Subcutaneous abdominal adipose tissue (tissue), 5 donors: ENCODE measurements at regions not wholly inside any gene's neighbourhood (a gene's known extent, or its start where the extent isn't known, plus 50 kb on each side); places are given as distances from the start of the nearest gene placed in this dataset.
"Not testable (repeated sequence)": the region's sequence is repeated elsewhere in the genome, so short reads cannot be mapped to it uniquely, and the experiment has no call there.

Experiments
- H3K27ac ChIP-seq: one replicate; pipeline ENCODE4 v1.7.0; 2013; ENCODE audit warnings: low read depth, mild to moderate bottlenecking, inconsistent platforms, low read length, moderate library complexity
- H3K27me3 ChIP-seq, 5 donors: one replicate each; pipeline ENCODE4 v1.7.0; 2013; ENCODE audit warnings: low read length in 5 of 5, inconsistent platforms in 1 of 5; ENCODE audit not compliant: control insufficient read depth in 5 of 5, insufficient read depth in 4 of 5
- H3K36me3 ChIP-seq, 5 donors: one replicate each; pipeline ENCODE4 v1.7.0; 2013; ENCODE audit warnings: low read length in 5 of 5; ENCODE audit not compliant: control insufficient read depth in 5 of 5, insufficient read depth in 5 of 5
- H3K4me1 ChIP-seq, 5 donors: one replicate each; pipeline ENCODE4 v1.7.0; 2013; ENCODE audit warnings: low read length in 5 of 5, mild to moderate bottlenecking in 3 of 5, moderate library complexity in 1 of 5; ENCODE audit not compliant: control insufficient read depth in 5 of 5, insufficient read depth in 5 of 5
- H3K4me3 ChIP-seq, 5 donors: one replicate each; pipeline ENCODE4 v1.7.0; 2013; ENCODE audit warnings: low read length in 5 of 5, low read depth in 1 of 5
- H3K9ac ChIP-seq, 5 donors: one replicate each; pipeline ENCODE4 v1.7.0; 2013; ENCODE audit warnings: low read length in 5 of 5, mild to moderate bottlenecking in 4 of 5, moderate library complexity in 3 of 5
- H3K9me3 ChIP-seq, 5 donors: one replicate each; pipeline ENCODE4 v1.7.0; 2013; ENCODE audit warnings: low read length in 5 of 5; ENCODE audit not compliant: control insufficient read depth in 5 of 5
- donor health status: healthy.
- donor health status: healthy.
- donor health status: healthy.
- donor health status: healthy.
- donor health status: healthy.

- H3K4me3 ChIP-seq = no peak overlapping the region
- no peaks in the 10 kb centered on the region for H3K9me3 ChIP-seq
- peaks cover 0 to 14% (median 3%) of the 10 kb centered on the region in 5 donors for H3K4me1 ChIP-seq
- H3K9ac ChIP-seq = no peak overlapping the region
- H3K27me3 ChIP-seq = peaks cover 0 to 38% (median 32%) of the 10 kb centered on the region in 5 donors
- H3K27ac ChIP-seq = no peak overlapping the region
- no peaks in the 10 kb centered on the region for H3K36me3 ChIP-seq
Measured at GRCh38 chr3:127420829-127421228, 133.0 kb upstream of the PRR20G start.

- peaks cover 0 to 36% (median 25%) of the 10 kb centered on the region in 5 donors for H3K27me3 ChIP-seq
Measured at GRCh38 chr3:127419641-127420553, 132.1 kb upstream of the PRR20G start.

GRCh38 chr3:127419182-127419581, 131.3 kb upstream of the PRR20G start:
- no peaks in the 10 kb centered on the region for H3K36me3 ChIP-seq
- no peak overlapping the region for H3K9ac ChIP-seq
- no peaks in the 10 kb centered on the region for H3K9me3 ChIP-seq
- H3K27ac ChIP-seq = no peak overlapping the region
- H3K4me1 ChIP-seq = peaks cover 0 to 14% (median 3%) of the 10 kb centered on the region in 5 donors
- H3K4me3 ChIP-seq = no peak overlapping the region
- peaks cover 0 to 36% (median 19%) of the 10 kb centered on the region in 5 donors for H3K27me3 ChIP-seq

More at GRCh38 chr3:127419641-127420553, 132.1 kb upstream of the PRR20G start:
- Histone ChIP-seq H3K27ac (no peak overlapping the region), H3K36me3 (no peaks in the 10 kb centered on the region), H3K4me3 (no peak overlapping the region), H3K9ac (no peak overlapping the region), H3K9me3 (no peaks in the 10 kb centered on the region), H3K4me1 (peaks cover 0 to 14% (median 3%) of the 10 kb centered on the region in 5 donors)

GRCh38 chr3:127418560-127419147, 130.8 kb upstream of the PRR20G start:
- Histone ChIP-seq H3K9ac (no peak overlapping the region), H3K36me3 (no peaks in the 10 kb centered on the region), H3K9me3 (no peaks in the 10 kb centered on the region)

GRCh38 chr3:127417709-127418559, 130.1 kb upstream of the PRR20G start:
- Histone ChIP-seq H3K9me3 (no peaks in the 10 kb centered on the region), H3K9ac (no peak overlapping the region), H3K27ac (no peak overlapping the region), H3K36me3 (no peaks in the 10 kb centered on the region), H3K4me3 (no peak overlapping the region), H3K27me3 (peaks cover 0 to 28% (median 20%) of the 10 kb centered on the region in 5 donors), H3K4me1 (peaks cover 0 to 14% (median 3%) of the 10 kb centered on the region in 5 donors)

More at GRCh38 chr3:127418560-127419147, 130.8 kb upstream of the PRR20G start:
- Histone ChIP-seq H3K4me3 (no peak overlapping the region), H3K27ac (no peak overlapping the region), H3K27me3 (peaks cover 0 to 31% (median 18%) of the 10 kb centered on the region in 5 donors), H3K4me1 (peaks cover 0 to 14% (median 3%) of the 10 kb centered on the region in 5 donors)

- H3K27me3 ChIP-seq = peaks cover 0 to 27% (median 12%) of the 10 kb centered on the region in 5 donors
- H3K4me3 ChIP-seq = no peak overlapping the region
- H3K4me1 ChIP-seq = peaks cover 0 to 14% (median 3%) of the 10 kb centered on the region in 5 donors
Measured at GRCh38 chr3:127413871-127414270, 126.0 kb upstream of the PRR20G start.

GRCh38 chr3:127413318-127413673, 125.5 kb upstream of the PRR20G start:
- Histone ChIP-seq H3K27ac (no peak overlapping the region), H3K9ac (no peak overlapping the region), H3K4me1 (peaks cover 0 to 8% (median 3%) of the 10 kb centered on the region in 5 donors), H3K4me3 (no peak overlapping the region), H3K9me3 (no peaks in the 10 kb centered on the region), H3K36me3 (no peaks in the 10 kb centered on the region), H3K27me3 (peaks cover 0 to 27% (median 16%) of the 10 kb centered on the region in 5 donors)

More at GRCh38 chr3:127413871-127414270, 126.0 kb upstream of the PRR20G start:
- no peaks in the 10 kb centered on the region for H3K9me3 ChIP-seq
- no peak overlapping the region for H3K27ac ChIP-seq
- H3K36me3 ChIP-seq = no peaks in the 10 kb centered on the region
- H3K9ac ChIP-seq = no peak overlapping the region

GRCh38 chr3:127412578-127413317, 124.9 kb upstream of the PRR20G start:
- no peaks in the 10 kb centered on the region for H3K36me3 ChIP-seq
- no peak overlapping the region for H3K9ac ChIP-seq
- no peak overlapping the region for H3K27ac ChIP-seq
- H3K27me3 ChIP-seq = peaks cover 0 to 27% (median 16%) of the 10 kb centered on the region in 5 donors
- H3K9me3 ChIP-seq = no peaks in the 10 kb centered on the region
- H3K4me3 ChIP-seq = no peak overlapping the region
- peaks cover 0 to 3% (median under 1%) of the 10 kb centered on the region in 5 donors for H3K4me1 ChIP-seq

- peaks cover 0 to 27% (median 16%) of the 10 kb centered on the region in 5 donors for H3K27me3 ChIP-seq
- not testable (repeated sequence) for H3K9ac ChIP-seq, H3K36me3 ChIP-seq, H3K9me3 ChIP-seq, H3K4me3 ChIP-seq, H3K4me1 ChIP-seq, H3K27ac ChIP-seq
Measured at GRCh38 chr3:127411875-127412274, 124.0 kb upstream of the PRR20G start.
